A204.1 (cell line): ENCODE measurements at regions not wholly inside any gene's neighbourhood (a gene's known extent, or its start where the extent isn't known, plus 50 kb on each side); places are given as distances from the start of the nearest gene placed in this dataset.

Experiments used
- FAIRE-seq: peaks from 2 replicates; lab custom pipeline; 2012; peaks lifted over from hg19 to GRCh38; lab: Jason Lieb, UNC

- FAIRE-seq, result no peak
Measured at GRCh38 chr13:84567848-84568247, 685.6 kb upstream of the SLITRK1 start.

- FAIRE-seq, result no peak
Measured at GRCh38 chr13:84566780-84567179, 684.5 kb upstream of the SLITRK1 start.

GRCh38 chr13:84563611-84564010, 681.3 kb upstream of the SLITRK1 start:
- no peak for FAIRE-seq

DNA sequence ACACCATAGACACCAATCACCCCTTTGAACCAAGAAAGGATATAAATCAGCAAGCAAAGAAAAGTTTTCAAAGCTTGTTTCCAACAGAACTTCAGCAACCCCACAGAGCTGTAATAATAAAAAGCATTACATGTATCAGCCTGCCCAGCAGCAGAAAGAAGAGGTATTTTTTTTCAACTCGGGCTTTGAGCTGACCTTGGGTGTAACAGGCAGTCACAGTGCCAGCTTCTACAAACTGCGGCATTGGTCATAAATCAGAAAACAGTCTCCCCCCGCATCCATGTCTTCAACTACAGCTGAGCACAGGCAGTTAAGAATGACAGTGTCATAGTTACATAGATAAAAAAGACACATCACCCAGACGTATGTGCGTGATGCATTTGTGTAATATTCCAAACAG, 671.0 kb upstream of the SLITRK1 start:
- FAIRE-seq, result no peak

DNA sequence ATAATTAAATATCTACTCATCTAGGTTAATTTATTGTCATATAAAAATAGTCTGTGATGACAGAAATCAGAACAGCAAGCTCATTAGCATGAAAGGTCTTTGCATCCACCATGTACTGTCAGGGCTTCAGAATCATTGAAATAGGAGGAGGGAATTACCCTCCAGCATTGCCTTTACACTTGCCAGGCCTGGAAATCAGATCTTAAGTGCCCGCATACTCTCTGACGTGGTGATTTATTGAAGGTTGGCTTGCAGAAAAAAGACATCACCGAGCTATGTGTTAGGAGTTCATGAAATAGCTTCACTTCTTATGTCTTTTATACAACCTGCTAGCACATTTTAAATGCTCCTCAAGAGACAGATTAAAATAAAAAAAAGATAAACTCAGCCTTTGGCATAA, 661.7 kb upstream of the SLITRK1 start:
- FAIRE-seq, result no peak

- FAIRE-seq, result no peak
Measured at GRCh38 chr13:84542348-84542747, 660.1 kb upstream of the SLITRK1 start.

- FAIRE-seq, result no peak
Measured at GRCh38 chr13:84536906-84537305, 654.6 kb upstream of the SLITRK1 start.

DNA sequence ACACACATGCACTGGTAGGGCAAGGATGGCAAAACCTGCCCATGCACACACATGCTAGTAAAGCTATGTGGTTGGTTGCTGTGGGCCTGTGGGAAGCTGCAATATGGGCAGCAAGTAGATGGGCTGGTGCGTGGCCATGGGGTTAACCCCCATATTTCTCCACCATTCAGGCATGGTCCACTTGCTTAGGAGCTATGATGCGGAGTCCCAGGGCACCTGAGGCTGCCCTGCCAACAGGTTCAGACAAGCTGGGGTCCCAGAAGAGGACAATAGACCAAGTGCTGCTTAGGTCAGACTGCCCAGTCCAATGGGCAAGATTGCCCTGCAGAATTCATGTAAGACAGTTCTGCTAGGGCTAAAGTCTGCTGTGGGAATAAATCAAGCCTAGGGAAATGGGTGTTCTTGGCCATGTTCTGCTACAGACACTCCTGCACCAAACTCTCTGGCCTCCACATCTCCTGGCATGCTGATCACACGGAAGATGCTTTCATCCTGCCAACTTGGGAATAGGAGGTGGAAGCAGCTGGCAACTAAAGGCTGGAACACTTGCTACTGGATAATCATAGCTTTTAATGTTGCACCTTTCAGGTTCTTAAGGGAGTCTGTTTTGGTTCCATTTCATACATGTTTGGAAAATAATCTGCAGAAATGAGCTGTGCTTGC, 646.3 kb upstream of the SLITRK1 start:
- FAIRE-seq, result no peak

- no peak for FAIRE-seq
Measured at GRCh38 chr13:84525865-84526264, 643.6 kb upstream of the SLITRK1 start.

GRCh38 chr13:84524586-84524985, 642.3 kb upstream of the SLITRK1 start:
- FAIRE-seq, result no peak

DNA sequence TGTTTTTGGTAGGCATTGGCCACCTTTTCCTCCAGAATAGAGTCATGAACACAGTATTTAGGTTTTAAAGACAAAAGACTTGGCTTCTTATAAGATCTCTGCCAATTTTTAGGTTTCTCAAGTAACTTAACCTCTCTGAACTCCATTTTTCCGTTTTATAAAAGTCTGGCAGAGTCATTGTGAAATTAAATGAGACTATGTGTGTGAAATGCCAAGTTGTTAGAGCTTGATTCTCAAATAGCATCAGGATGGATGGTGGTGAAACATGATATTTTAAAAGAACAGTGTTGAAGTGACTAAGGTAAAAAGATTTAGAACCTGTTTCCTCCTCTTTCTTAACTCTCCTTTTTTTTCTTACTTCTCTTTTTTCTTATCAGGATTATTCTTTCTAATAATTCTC, 617.7 kb upstream of the SLITRK1 start:
- no peak for FAIRE-seq

DNA sequence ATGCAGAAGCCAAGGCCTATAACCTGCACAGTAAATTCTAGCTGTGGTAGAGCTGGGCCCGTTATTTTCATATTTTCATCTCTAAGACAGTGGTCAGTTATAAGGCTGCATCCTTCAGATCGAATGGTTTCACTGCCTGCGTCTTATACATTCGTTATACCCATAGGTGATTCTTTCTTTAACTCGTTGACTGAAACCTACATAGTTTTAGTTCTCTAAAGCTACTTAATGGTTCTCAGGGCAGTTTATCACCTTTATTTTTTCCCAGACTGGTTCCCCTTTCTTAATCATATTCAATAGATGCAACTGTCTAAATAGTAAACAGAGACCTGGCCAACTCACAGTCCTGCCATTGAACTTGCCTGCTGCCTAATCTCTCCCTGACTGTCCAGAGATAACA, 615.3 kb upstream of the SLITRK1 start:
- no peak for FAIRE-seq

GRCh38 chr13:84491952-84492351, 609.7 kb upstream of the SLITRK1 start:
- no peak for FAIRE-seq

DNA sequence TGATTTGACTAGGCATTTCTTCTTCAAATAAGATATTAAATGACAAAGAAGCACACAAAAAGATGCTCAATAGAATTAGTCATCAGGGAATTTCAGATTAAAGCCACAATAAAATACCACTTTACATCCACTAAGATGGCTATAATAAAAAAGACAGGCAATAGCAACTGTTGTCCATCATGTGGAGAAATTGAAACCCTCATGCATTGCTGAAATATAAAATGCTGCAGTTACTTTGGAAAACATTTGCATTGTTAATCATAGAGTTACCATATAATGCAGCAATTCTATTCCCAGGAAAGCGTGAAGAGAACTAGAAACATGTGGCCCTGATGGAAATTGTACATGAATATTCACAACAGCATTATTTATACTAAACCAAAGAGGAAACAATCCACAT, 605.5 kb upstream of the SLITRK1 start:
- FAIRE-seq, result no peak

DNA sequence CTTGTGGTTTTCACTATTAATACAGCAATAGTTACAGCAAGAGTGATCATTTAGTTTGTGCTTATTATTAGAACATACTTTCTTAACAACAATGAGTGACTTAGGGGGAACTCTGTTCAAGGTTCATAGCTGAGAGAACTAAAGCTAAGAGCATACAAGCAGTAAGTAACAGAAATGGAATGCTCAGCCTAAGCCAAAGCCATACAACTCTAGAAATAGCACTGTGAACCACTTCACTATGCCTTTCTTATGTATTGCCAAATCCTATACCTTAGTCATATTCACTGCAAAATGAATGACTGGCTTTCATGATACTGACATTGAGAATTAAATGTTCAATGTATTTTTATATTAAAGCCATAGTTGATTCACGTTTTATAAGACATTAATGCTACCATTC, 599.7 kb upstream of the SLITRK1 start:
- FAIRE-seq, result no peak

DNA sequence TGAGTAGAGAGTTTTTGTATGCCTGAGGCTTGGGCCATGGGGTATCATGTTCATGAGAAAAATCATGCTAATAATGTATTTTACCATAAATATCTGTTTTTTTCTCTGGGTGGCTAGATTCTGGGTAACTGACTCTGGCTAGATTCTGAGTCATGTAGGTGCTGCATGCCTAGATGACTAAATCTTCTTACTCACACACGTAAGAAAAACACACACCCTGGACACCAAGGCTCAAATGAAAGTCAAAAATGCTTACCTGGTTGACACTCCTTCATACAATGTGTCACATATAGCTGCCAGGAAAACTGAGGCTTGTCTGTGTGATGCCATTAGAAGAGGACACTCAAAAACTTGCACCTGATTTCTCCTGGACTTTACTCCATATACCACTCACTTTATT, 597.4 kb upstream of the SLITRK1 start:
- FAIRE-seq, result no peak

- no peak for FAIRE-seq
Measured at GRCh38 chr13:84470528-84470927, 588.3 kb upstream of the SLITRK1 start.

- FAIRE-seq, result no peak
Measured at GRCh38 chr13:84466461-84466860, 584.2 kb upstream of the SLITRK1 start.

- FAIRE-seq, result no peak
Measured at GRCh38 chr13:84460989-84461388, 578.7 kb upstream of the SLITRK1 start.

DNA sequence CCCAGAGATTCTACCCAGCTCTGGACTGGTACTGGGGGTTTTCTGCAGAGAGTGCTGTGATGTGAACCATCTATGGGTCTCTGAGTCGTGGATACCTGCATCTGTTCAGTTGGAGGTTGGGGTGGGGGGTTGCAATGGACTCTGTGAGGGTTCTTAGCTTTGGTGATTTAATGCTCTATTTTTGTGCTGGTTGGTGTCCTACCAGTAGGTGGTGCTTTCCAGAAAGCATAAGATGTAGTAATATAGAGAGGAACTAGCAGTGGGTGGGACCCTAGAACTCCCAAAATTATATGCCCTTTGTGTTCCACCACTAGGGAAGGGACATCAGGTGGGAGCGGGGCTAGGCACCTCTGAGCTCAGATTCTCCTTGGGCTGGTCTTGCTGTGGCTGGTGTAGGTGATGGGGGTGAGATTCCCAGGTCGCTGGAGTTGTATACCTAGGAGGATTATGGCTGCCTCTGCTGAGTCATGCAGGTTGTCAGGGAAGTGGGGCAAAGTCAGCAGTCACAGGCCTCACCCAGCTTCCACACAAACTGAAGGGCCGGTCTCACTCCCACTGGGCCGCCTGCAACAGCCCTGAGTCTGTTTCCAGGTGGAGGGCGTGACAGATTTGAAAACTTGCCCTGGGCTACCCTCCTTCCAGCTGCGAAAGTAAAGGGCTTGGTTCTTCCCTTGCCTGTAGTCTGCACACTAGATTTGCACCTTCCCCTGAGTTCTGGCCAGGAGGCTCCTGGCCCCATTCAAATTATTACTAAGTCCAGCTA, 573.0 kb upstream of the SLITRK1 start:
- FAIRE-seq, result no peak

GRCh38 chr13:84447640-84447978, 565.3 kb upstream of the SLITRK1 start:
- no peak for FAIRE-seq

DNA sequence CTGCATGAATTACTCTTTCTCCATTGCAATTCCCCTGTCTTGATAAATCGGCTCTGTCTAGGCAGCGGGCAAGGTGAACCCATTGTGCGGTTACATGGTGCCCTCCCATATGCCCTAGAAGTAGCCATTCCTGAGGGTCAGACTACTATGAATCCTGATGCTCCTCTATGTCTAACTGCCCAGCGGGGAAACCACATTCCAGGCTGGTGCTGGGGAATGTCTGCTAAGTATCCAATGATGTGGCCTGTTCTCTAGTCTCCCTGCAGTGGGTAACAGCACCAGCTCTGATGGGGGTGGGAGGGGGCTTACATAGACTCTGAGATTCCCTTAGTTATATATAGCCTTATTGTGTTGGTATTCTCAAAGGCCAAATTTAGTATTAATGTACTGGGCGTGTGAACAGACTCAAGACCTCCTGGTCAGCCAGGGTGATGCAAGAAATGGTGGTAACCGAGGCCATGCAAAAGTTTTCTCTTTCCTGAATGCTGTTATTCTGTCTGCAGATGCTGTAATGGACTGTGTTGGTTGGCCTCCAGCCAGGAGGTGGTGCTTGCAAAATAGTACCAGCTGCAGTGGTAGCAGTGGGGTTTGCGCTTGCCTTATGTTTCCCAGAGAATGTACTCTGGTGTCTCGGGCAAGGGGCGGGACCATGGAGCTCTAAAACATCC, 564.8 kb upstream of the SLITRK1 start:
- no peak for FAIRE-seq

DNA sequence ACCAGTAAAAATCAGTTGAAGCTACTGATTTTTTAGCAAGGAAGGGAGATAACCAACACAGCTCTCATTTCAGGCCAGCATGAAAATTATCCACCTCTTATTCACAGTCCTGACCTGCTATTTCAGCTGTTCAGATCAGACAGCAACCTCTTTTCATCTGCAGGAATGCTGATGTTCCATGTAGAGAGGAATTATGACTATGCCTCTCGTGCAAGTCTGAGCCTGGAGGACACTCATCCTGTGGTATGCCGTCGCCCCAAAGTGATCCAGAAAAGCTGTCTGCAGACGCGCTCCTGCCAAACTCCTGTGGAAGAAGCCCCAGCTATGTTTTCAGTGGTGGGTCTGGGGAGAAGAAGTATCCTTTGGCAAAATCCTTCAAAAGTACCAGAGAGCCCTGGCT, 563.5 kb upstream of the SLITRK1 start:
- FAIRE-seq, result no peak

- no peak for FAIRE-seq
Measured at GRCh38 chr13:84443463-84443862, 561.2 kb upstream of the SLITRK1 start.
